C4-2B (cell line): ENCODE measurements at regions not wholly inside any gene's neighbourhood (a gene's known extent, or its start where the extent isn't known, plus 50 kb on each side); places are given as distances from the start of the nearest gene placed in this dataset.

ENCODE experiments used
- CTCF ChIP-seq: fragments of 450-650 bp; conservative IDR thresholded peaks from 2 replicates; pipeline ENCODE4 v1.5.1; 2017; ENCODE audit warnings: mild to moderate bottlenecking
- ZFX ChIP-seq: fragments of 450-650 bp; IDR thresholded peaks from 2 replicates; pipeline ENCODE4 v1.6.1; 2017

GRCh38 chr7:130996205-130996832 lies 262.3 kb upstream of the KLF14 start:
- TF ChIP-seq CTCF (no peak), ZFX (no peak)
